ENCODE measurements at regions not wholly inside any gene's neighbourhood (a gene's known extent, or its start where the extent isn't known, plus 50 kb on each side); places are given as distances from the start of the nearest gene placed in this dataset.
A peak's percentile ranks its signal among the peaks of the same experiment; 100 is the strongest.

- FAIRE-seq: no peak
Observed at GRCh38 chr4:156594624-156595023, 377.0 kb downstream of the PDGFC start.

- peak; percentile 4 for FAIRE-seq
Observed at GRCh38 chr4:156593464-156593863, 378.1 kb downstream of the PDGFC start.

DNA sequence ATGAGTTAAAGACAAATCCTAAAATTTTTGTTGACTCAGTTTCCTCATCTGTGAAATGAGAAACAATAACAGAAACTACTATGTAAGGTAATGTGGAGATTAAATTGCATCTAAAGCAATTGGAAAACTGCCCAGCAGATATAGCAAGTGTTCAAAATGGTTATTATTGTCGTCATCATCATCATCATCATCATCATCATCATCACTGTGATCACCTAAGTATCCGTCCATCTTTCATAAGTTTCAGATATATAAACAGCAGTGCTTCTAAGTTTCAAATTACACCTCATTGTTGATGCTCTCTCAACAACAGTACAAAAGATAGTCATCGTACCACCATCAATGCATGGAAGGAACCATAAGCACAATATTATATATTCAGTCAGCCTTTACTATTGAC, 379.9 kb downstream of the PDGFC start:
- no peak for FAIRE-seq

DNA sequence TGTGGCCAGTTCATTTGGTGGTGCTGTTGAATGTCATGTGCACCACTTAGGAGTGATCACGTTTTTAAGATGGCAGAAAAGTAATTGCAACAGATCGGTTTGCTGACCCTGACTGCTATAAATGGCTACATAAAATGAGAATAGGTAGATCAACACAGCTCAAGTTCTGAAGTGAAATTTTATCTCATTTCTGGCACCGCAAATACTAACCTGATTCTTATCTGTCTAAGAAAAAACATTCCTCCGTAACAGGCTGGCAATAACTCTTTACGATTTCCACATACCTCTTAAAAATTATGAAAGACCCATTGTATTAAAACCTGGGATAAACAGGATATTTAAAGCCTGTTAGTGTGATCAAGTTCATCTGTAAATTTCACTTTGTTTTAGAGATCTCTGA, 387.5 kb downstream of the PDGFC start:
- no peak for FAIRE-seq

- FAIRE-seq: no peak
Observed at GRCh38 chr4:156583265-156583664, 388.3 kb downstream of the PDGFC start.

DNA sequence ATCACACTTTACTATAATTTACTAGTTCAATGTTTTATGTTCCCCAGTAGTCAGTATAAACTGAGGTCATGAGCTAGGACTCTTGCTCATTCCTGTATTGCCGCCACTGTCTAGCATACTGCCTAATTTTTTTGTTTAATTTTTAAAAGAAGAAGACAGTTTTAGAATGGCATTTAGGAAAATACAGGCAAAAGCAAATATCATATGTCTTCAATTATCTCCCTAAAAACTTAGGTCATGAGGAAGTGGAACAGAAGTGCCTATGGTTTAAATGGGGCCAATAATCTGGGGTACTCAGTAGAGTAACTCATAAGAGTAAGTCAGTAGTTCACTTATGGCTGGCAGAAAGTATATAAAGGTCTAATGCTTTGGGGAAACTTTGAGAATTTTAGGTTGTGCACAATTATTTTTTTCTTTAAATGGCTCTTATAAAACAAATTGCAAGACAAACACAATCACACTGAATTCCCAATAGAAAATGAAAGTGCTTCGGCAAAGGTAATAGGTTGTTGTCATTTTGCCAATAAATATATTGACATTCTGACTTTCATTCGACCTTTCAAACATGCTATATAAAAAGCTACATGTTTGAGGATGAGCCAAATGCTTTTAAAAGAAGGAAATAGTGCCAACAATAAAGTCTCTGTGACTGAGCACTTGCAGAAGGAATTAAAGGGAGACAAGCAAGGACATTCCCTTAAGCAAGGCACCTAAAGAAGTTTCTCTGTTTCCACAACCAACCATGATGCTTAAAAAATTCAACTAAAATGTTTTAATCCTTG, 390.1 kb downstream of the PDGFC start:
- FAIRE-seq: peak; percentile 76

GRCh38 chr4:156578713-156579112, 392.9 kb downstream of the PDGFC start:
- no peak for FAIRE-seq

DNA sequence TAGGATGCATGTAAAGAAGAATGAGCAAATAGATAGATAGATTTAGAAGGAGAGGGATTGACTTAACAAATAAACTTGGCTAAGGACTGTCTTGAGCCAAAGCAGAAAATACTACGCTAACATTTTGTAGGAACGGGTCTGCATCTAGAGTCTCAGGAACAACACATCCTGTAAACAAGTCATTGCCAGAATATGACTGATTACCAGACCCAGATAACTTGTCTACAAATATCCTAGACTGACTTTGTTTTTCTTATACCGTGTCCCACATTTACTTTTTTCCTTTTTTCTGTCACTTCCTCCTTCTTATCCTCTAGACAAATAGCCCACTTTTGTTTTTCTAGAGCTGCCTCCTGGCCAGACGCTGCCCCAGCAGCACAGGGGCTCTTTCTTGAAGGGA, 393.6 kb downstream of the PDGFC start:
- no peak for FAIRE-seq

- no peak for FAIRE-seq
Observed at GRCh38 chr4:156576946-156577345, 394.7 kb downstream of the PDGFC start.

- no peak for FAIRE-seq
Observed at GRCh38 chr4:156575430-156576073, 396.0 kb downstream of the PDGFC start.

GRCh38 chr4:156571146-156571545, 400.5 kb downstream of the PDGFC start:
- no peak for FAIRE-seq

GRCh38 chr4:156569535-156569934, 402.1 kb downstream of the PDGFC start:
- no peak for FAIRE-seq

DNA sequence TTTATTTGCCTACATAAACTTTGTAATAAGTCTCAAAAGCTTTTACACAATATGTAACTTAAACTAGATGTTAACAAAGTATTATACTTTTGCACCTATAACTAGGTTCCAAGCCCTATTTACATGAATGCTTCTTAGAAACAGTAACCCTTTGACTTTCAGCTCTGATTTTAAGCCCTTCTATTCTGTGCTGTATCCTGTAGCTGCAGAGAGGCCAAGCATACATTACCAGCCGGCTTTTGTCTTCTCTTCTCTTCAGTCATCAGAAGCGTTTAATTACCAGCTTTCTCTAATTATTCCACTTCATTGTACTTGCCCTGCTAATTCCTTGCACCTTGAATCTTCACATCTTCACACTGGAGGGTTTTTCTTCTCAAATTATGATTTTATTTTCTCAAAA, 403.1 kb downstream of the PDGFC start:
- FAIRE-seq: no peak

- FAIRE-seq: no peak
Observed at GRCh38 chr4:156568041-156568440, 403.6 kb downstream of the PDGFC start.

DNA sequence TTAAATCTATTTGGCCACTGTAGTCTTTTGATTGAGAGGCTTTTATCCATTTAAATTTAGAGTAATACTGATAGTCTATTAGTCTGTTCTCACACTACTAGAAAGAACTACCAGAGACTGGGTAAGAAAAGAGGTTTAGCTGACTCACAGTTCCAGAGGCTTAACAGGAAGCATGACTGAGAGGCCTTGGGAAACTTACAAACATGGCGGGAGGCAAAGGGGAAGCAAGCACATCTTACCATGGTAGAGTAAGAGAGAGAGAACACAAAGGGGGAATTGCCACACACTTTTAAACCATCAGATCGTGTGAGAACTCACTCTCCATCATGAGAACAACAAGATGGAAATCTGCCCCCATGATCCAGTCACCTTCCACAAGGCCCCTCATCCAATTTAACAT, 410.9 kb downstream of the PDGFC start:
- FAIRE-seq: no peak

- FAIRE-seq: peak; percentile 91
Observed at GRCh38 chr4:156559346-156559745, 412.3 kb downstream of the PDGFC start.

- no peak for FAIRE-seq
Observed at GRCh38 chr4:156558373-156559025, 413.1 kb downstream of the PDGFC start.

DNA sequence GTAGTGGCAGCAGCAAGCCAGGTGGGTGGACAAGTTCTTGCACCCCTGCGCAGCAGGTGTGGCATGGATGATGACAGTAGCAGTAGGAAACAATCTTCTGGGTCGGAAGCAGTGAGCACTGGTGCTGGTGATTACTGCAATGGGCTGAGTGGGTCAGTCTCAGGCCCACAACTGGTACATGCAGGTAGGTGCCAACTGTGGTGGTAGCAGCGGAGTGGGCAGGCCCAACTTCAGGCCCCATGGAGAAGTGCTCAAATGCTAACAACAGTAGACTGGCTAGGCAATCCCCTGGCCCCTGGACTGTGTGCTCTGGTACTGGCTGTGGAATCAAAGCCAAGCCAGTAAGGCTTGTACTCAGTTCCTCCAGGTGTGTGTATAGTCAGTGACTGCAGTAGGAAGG, 413.7 kb downstream of the PDGFC start:
- no peak for FAIRE-seq

DNA sequence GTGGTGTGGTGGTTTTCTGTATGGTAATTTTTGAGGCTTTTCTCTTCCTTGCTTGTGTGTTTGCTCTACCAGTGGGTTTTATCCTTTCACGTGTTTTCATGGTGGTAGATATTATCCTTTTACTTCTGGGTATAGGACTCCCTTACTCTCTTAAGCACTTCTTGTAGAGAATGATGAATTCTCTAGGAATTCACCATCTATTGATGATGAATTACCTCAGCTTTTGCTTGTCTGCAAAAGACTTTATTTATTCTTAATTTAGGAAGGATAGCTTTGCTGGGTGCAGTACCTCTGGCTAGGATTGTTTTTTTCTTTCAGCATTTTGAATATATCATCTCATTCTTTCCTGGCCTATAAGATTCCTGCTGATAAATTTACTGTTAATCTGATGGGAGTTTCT, 415.3 kb downstream of the PDGFC start:
- FAIRE-seq: no peak

- FAIRE-seq: no peak
Observed at GRCh38 chr4:156553659-156554058, 417.9 kb downstream of the PDGFC start.

GRCh38 chr4:156547891-156548290, 423.7 kb downstream of the PDGFC start:
- FAIRE-seq: no peak

DNA sequence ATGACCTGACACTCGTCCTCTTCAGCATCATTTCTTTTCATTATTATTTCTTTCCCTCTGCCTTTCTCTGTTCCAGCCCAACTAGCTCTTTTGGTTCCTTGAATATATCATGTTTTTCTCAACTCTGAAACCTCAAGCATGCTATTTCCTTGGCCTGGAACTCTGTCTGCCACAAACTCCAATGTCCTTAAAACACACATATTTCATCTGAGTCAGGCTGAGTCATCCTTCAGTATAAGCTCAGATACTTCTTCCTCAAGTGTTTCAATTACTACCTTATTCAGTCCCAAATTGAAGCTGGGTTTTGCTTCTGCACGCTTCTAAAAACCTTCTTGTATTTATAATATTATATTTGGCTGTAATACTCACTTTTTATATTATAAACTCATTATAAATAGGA, 424.2 kb downstream of the PDGFC start:
- no peak for FAIRE-seq

DNA sequence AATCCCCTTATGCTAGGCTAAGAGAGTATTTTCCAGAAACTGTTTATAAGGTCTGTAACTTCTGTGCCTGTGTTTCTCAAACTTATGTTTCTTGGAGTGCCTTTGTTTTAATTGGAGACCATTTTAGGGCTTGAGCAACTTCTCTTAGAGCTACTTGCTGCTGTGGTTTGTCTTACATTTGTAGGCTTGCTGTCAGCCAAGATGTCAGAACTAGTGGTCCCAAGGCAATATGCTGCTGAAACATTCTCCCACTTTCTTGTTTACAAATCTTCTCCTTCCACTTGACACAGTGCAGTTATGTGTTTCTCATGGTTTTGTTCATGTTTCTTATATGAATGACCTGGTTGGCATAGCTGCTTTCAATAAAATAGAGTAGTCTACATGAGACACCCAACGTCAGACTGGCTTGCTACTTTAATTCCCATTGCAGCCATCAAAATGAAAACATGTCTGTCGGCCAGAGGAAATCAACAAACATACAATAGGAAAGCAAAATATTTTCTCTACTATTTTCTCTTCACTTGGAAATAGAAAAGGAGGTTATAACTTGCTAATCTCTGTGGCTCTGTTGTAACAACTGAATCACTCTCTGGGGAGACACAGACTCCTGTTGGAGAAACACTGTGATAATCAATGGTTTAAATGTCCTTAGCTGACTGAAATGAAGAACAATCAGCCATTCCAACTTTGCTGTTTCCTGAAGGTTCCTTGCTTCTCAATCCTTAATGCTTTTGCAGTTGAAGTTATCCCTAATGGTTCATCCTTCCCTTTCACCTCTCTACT, 426.4 kb downstream of the PDGFC start:
- FAIRE-seq: no peak

All from endometrium (tissue), 2 donors.